GM18861 (cell line): ENCODE measurements at regions not wholly inside any gene's neighbourhood (a gene's known extent, or its start where the extent isn't known, plus 50 kb on each side); places are given as distances from the start of the nearest gene placed in this dataset.

ENCODE experiments used
- ATAC-seq: cut with Tn5 transposase; IDR thresholded peaks from one replicate; pipeline ENCODE4 v1.9.1; 2021; ENCODE audit not compliant: unreplicated experiment

- ATAC-seq: no peak
Observed at GRCh38 chr7:131197920-131198615, 129.6 kb upstream of the MKLN1 start.

- ATAC-seq: no peak
Observed at GRCh38 chr7:131202451-131202850, 125.2 kb upstream of the MKLN1 start.

- ATAC-seq: no peak
Observed at GRCh38 chr7:131203291-131203976, 124.2 kb upstream of the MKLN1 start.

GRCh38 chr7:131208777-131209176, 118.9 kb upstream of the MKLN1 start:
- ATAC-seq: no peak

GRCh38 chr7:131210618-131211017, 117.1 kb upstream of the MKLN1 start:
- no peak for ATAC-seq

GRCh38 chr7:131211500-131211899, 116.2 kb upstream of the MKLN1 start:
- ATAC-seq: no peak

GRCh38 chr7:131212114-131212513, 115.6 kb upstream of the MKLN1 start:
- no peak for ATAC-seq

GRCh38 chr7:131218727-131219128, 108.9 kb upstream of the MKLN1 start:
- no peak for ATAC-seq

GRCh38 chr7:131219312-131220041, 108.2 kb upstream of the MKLN1 start:
- no peak for ATAC-seq

GRCh38 chr7:131221061-131221460, 106.6 kb upstream of the MKLN1 start:
- ATAC-seq: no peak

- ATAC-seq: no peak
Observed at GRCh38 chr7:131222171-131222570, 105.5 kb upstream of the MKLN1 start.

- ATAC-seq: no peak
Observed at GRCh38 chr7:131223151-131223550, 104.5 kb upstream of the MKLN1 start.

- no peak for ATAC-seq
Observed at GRCh38 chr7:131224996-131225395, 102.7 kb upstream of the MKLN1 start.

GRCh38 chr7:131225619-131226513, 101.8 kb upstream of the MKLN1 start:
- no peak for ATAC-seq

GRCh38 chr7:131226514-131226865, 101.2 kb upstream of the MKLN1 start:
- no peak for ATAC-seq

GRCh38 chr7:131231381-131232220, 96.1 kb upstream of the MKLN1 start:
- peak; percentile 77 for ATAC-seq

GRCh38 chr7:131232768-131233167, 94.9 kb upstream of the MKLN1 start:
- no peak for ATAC-seq

GRCh38 chr7:131233193-131233592, 94.5 kb upstream of the MKLN1 start:
- ATAC-seq: no peak

GRCh38 chr7:131234719-131235488, 92.8 kb upstream of the MKLN1 start:
- no peak for ATAC-seq
